SK-N-SH treated with all-trans-retinoic acid at 6 μM for 48 hours (cell line): ENCODE measurements at regions not wholly inside any gene's neighbourhood (a gene's known extent, or its start where the extent isn't known, plus 50 kb on each side); places are given as distances from the start of the nearest gene placed in this dataset.

ENCODE experiments used
- ATAC-seq: fragments of 200-7000 bp; cut with Tn5 transposase; 3 replicates; pipeline ENCODE4 v1.9.1; 2020; ENCODE audit warnings: mild to moderate bottlenecking, moderate library complexity
- BACH2 ChIP-seq: fragments of 250-450 bp; sonication (Bioruptor Pico); IDR thresholded peaks from 2 replicates; pipeline ENCODE4 v1.9.0; 2021; ENCODE audit warnings: mild to moderate bottlenecking, borderline replicate concordance
- CREB5 ChIP-seq: fragments of 250-450 bp; sonication (Bioruptor Pico); IDR thresholded peaks from 2 replicates; pipeline ENCODE4 v1.5.1; 2020; ENCODE audit warnings: low read depth, mild to moderate bottlenecking, moderate library complexity
- CSDC2 ChIP-seq: fragments of 250-450 bp; sonication (Bioruptor Pico); IDR thresholded peaks from 2 replicates; pipeline ENCODE4 v1.5.0; 2020; ENCODE audit warnings: mild to moderate bottlenecking, moderate library complexity
- CSRNP3 ChIP-seq: fragments of 250-450 bp; sonication (Bioruptor Pico); IDR thresholded peaks from 2 replicates; pipeline ENCODE4 v1.5.1; 2021; ENCODE audit warnings: mild to moderate bottlenecking, moderate library complexity
- ESRRG ChIP-seq: fragments of 250-450 bp; sonication (Bioruptor Pico); IDR thresholded peaks from 2 replicates; pipeline ENCODE4 v1.6.1; 2021; ENCODE audit warnings: mild to moderate bottlenecking
- GLIS3 ChIP-seq: fragments of 250-450 bp; sonication (Bioruptor Pico); IDR thresholded peaks from 2 replicates; pipeline ENCODE4 v1.5.0; 2020; ENCODE audit warnings: mild to moderate bottlenecking, moderate library complexity
- ISL1 ChIP-seq: fragments of 250-450 bp; sonication (Bioruptor Pico); IDR thresholded peaks from 2 replicates; pipeline ENCODE4 v2.1.2; 2022; ENCODE audit warnings: mild to moderate bottlenecking, moderate library complexity
- OSR1 ChIP-seq: fragments of 250-450 bp; sonication (Bioruptor Pico); IDR thresholded peaks from 2 replicates; pipeline ENCODE4 v1.8.0; 2022; ENCODE audit warnings: moderate library complexity, mild to moderate bottlenecking, inconsistent platforms
- PATZ1 ChIP-seq: fragments of 250-450 bp; sonication (Bioruptor Pico); IDR thresholded peaks from 2 replicates; pipeline ENCODE4 v1.8.0; 2020; ENCODE audit warnings: mild to moderate bottlenecking, moderate library complexity, borderline replicate concordance
- PPARA ChIP-seq: fragments of 250-450 bp; sonication (Bioruptor Pico); IDR thresholded peaks from 2 replicates; pipeline ENCODE4 v1.5.0; 2020; ENCODE audit warnings: mild to moderate bottlenecking, borderline replicate concordance
- RARB ChIP-seq: fragments of 250-450 bp; sonication (Bioruptor Pico); IDR thresholded peaks from 2 replicates; pipeline ENCODE4 v1.8.0; 2021; ENCODE audit warnings: mild to moderate bottlenecking, moderate library complexity
- TCF4 ChIP-seq: fragments of 250-450 bp; sonication (Bioruptor Pico); IDR thresholded peaks from 2 replicates; pipeline ENCODE4 v1.8.0; 2021; ENCODE audit warnings: mild to moderate bottlenecking, moderate library complexity, borderline replicate concordance
- TOX ChIP-seq: fragments of 250-450 bp; sonication (Bioruptor Pico); IDR thresholded peaks from 2 replicates; pipeline ENCODE4 v1.8.0; 2021; ENCODE audit warnings: mild to moderate bottlenecking, moderate library complexity, borderline replicate concordance
- TSHZ2 ChIP-seq: fragments of 250-450 bp; sonication (Bioruptor Pico); IDR thresholded peaks from 2 replicates; pipeline ENCODE4 v1.5.0; 2020; ENCODE audit warnings: mild to moderate bottlenecking, moderate library complexity
- ZC3H10 ChIP-seq: fragments of 250-450 bp; sonication (Bioruptor Pico); IDR thresholded peaks from 2 replicates; pipeline ENCODE4 v1.5.1; 2021; ENCODE audit warnings: mild to moderate bottlenecking, moderate library complexity
- ZFP3 ChIP-seq: fragments of 250-450 bp; sonication (Bioruptor Pico); IDR thresholded peaks from 2 replicates; pipeline ENCODE4 v1.5.0; 2020; ENCODE audit warnings: mild to moderate bottlenecking, moderate library complexity
- ZFP30 ChIP-seq: fragments of 450-650 bp; formaldehyde crosslinking; IDR thresholded peaks from 2 replicates; pipeline ENCODE4 v1.5.0; 2022; ENCODE audit warnings: mild to moderate bottlenecking, moderate library complexity
- ZNF565 ChIP-seq: fragments of 450-650 bp; formaldehyde crosslinking; conservative IDR thresholded peaks from 2 replicates; pipeline ENCODE4 v1.5.0; 2020; ENCODE audit warnings: low read depth, mild to moderate bottlenecking, moderate library complexity
- ZNF70 ChIP-seq: fragments of 450-650 bp; formaldehyde crosslinking; IDR thresholded peaks from 2 replicates; pipeline ENCODE4 v1.5.0; 2020; ENCODE audit warnings: mild to moderate bottlenecking, moderate library complexity
- TF ChIP-seq, protein P1 (sequence below): fragments of 250-450 bp; sonication (Bioruptor Pico); IDR thresholded peaks from 2 replicates; pipeline ENCODE4 v1.8.0; 2021; ENCODE audit warnings: low read depth, mild to moderate bottlenecking, moderate library complexity, borderline replicate concordance

GRCh38 chr18:6613581-6613980 is 115.9 kb upstream of the ARHGAP28 start:
- TF ChIP-seq PPARA (CRISPR knock-in tag) (no peak), PATZ1 (CRISPR knock-in tag) (no peak), OSR1 (CRISPR knock-in tag) (no peak), BACH2 (no peak), ESRRG (no peak), CSRNP3 (CRISPR knock-in tag) (no peak), ZFP3 (CRISPR knock-in tag) (no peak), GLIS3 (CRISPR knock-in tag) (no peak), TCF4 (no peak), ISL1 (CRISPR knock-in tag) (no peak), CREB5 (no peak)
- TF ChIP-seq, protein P1, sequence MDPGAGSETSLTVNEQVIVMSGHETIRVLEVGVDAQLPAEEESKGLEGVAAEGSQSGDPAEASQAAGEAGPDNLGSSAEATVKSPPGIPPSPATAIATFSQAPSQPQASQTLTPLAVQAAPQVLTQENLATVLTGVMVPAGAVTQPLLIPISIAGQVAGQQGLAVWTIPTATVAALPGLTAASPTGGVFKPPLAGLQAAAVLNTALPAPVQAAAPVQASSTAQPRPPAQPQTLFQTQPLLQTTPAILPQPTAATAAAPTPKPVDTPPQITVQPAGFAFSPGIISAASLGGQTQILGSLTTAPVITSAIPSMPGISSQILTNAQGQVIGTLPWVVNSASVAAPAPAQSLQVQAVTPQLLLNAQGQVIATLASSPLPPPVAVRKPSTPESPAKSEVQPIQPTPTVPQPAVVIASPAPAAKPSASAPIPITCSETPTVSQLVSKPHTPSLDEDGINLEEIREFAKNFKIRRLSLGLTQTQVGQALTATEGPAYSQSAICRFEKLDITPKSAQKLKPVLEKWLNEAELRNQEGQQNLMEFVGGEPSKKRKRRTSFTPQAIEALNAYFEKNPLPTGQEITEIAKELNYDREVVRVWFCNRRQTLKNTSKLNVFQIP: no peak
- TF ChIP-seq, all 23 proteins: peak for 0

DNA sequence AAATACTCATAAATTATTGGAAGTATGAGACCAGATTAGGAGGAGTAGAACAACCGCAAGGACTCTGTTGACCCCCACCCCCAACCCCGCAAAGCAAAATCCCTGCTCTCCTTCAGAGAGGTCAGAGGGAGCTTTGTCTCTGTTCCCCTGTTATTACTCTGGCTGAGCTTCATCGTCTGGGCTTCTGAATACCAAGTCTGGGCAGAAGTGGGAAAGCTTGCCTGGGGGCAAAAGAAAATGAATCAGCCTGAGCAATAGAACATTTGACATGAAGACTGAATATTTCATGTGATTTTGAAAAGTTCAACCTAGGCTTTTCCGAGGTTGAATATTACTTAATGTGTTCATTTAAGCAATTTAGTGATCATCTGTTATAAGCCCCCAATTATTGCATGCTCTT is 114.6 kb upstream of the ARHGAP28 start:
- TF ChIP-seq TOX (CRISPR knock-in tag) (no peak), CREB5 (no peak), PPARA (CRISPR knock-in tag) (no peak), PATZ1 (CRISPR knock-in tag) (no peak), TCF4 (no peak), ISL1 (CRISPR knock-in tag) (no peak), ZC3H10 (no peak), ZNF565 (no peak), OSR1 (CRISPR knock-in tag) (no peak)
- no peak for ATAC-seq

More at GRCh38 chr18:6613581-6613980, 115.9 kb upstream of the ARHGAP28 start:
- ATAC-seq: no peak

DNA sequence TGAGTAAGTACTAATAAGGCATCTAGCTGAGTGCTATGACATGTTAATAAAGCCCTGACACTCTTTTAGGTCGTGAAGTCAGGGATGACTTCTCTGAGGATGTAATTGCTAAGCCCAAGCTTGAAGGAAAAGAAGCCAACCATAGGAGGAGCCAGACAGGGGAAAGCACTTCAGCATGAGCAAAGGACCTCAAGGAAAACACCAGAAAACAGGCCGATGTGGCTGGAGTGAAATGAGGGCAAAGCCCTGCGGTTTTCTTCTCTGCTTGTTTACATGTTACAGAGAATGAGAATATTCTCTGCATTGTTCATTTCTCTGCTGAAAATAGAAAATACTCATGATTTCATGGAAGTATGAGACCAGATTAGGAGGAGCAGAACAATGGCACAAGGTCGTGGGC is 112.5 kb upstream of the ARHGAP28 start:
- ATAC-seq: no peak
- TF ChIP-seq CSRNP3 (CRISPR knock-in tag): no peak
- no peak for TF ChIP-seq PATZ1 (CRISPR knock-in tag)
- TF ChIP-seq ZNF565: no peak
- TF ChIP-seq CSDC2 (CRISPR knock-in tag): no peak
- no peak for TF ChIP-seq ZFP30
- no peak for TF ChIP-seq TCF4
- TF ChIP-seq ISL1 (CRISPR knock-in tag): no peak
- TF ChIP-seq TSHZ2: no peak
- TF ChIP-seq ESRRG: no peak
- no peak for TF ChIP-seq ZFP3 (CRISPR knock-in tag)
- TF ChIP-seq ZC3H10: no peak
- TF ChIP-seq ZNF70 (CRISPR knock-in tag): no peak
- no peak for TF ChIP-seq RARB (CRISPR knock-in tag)
